HEK293 (cell line): ENCODE measurements at regions not wholly inside any gene's neighbourhood (a gene's known extent, or its start where the extent isn't known, plus 50 kb on each side); places are given as distances from the start of the nearest gene placed in this dataset.

Experiments
- CTCF ChIA-PET: fragments of 350-600 bp; formaldehyde crosslinking; extraction: SDS; loops from one replicate; lab custom pipeline; 2021; ENCODE audit warnings: antibody characterized with exemption; lab: Yijun Ruan, JAX
- POLR2A ChIA-PET: fragments of 300-600 bp; formaldehyde crosslinking; extraction: SDS; loops from one replicate; lab custom pipeline; 2020; ENCODE audit warnings: antibody characterized with exemption, inconsistent platforms; lab: Yijun Ruan, JAX
- H3K27ac ChIP-seq: fragments of 200-500 bp; sonication (Bioruptor generic); 2 replicates; pipeline ENCODE4 v1.5.1; 2014; ENCODE audit warnings: low read depth, low read length, control low read depth, inconsistent platforms; ENCODE audit errors: extremely low read depth
- H3K36me3 ChIP-seq, 2 experiments: fragments of 200-500 bp in 1 of 2; sonication (Bioruptor generic) in 1 of 2; 1 replicate in 1 of 2; 2 replicates in 1 of 2; pipeline ENCODE4 v1.5.1; 2014 to 2017; ENCODE audit warnings: inconsistent platforms in 2 of 2, low read length in 2 of 2; ENCODE audit not compliant: control insufficient read depth in 2 of 2, insufficient read depth in 1 of 2
- H3K4me1 ChIP-seq: fragments of 200-500 bp; sonication (Bioruptor generic); 2 replicates; pipeline ENCODE4 v1.5.1; 2014; ENCODE audit warnings: mild to moderate bottlenecking, low read length, inconsistent platforms; ENCODE audit not compliant: control insufficient read depth, insufficient read depth
- H3K4me3 ChIP-seq: 2 replicates; pipeline ENCODE4 v1.5.1; 2011; ENCODE audit warnings: low read depth, mild to moderate bottlenecking, control low read depth, low read length, moderate library complexity
- H3K9me3 ChIP-seq: fragments of 200-500 bp; sonication (Bioruptor generic); 2 replicates; pipeline ENCODE4 v1.5.1; 2014; ENCODE audit warnings: low read depth, low read length, inconsistent platforms; ENCODE audit not compliant: control insufficient read depth, insufficient read depth
- ATF2 ChIP-seq: fragments of 450-650 bp; formaldehyde crosslinking; IDR thresholded peaks from 2 replicates; pipeline ENCODE4 v1.5.1; 2016; ENCODE audit warnings: missing biosample characterization, missing genetic modification characterization, low read depth
- KLF10 ChIP-seq: fragments of 450-650 bp; IDR thresholded peaks from 2 replicates; pipeline ENCODE4 v1.5.1; 2018; ENCODE audit warnings: missing biosample characterization, mild to moderate bottlenecking, missing genetic modification characterization
- MYNN ChIP-seq: fragments of 450-650 bp; formaldehyde crosslinking; IDR thresholded peaks from 2 replicates; pipeline ENCODE4 v1.5.1; 2016; ENCODE audit warnings: missing biosample characterization, missing genetic modification characterization, borderline replicate concordance
- SCRT1 ChIP-seq: fragments of 450-650 bp; formaldehyde crosslinking; IDR thresholded peaks from 2 replicates; pipeline ENCODE4 v1.5.1; 2016; ENCODE audit warnings: missing biosample characterization, missing genetic modification characterization, borderline replicate concordance
- SCRT2 ChIP-seq: fragments of 450-650 bp; formaldehyde crosslinking; IDR thresholded peaks from 2 replicates; pipeline ENCODE4 v1.5.1; 2016; ENCODE audit warnings: missing biosample characterization, missing genetic modification characterization
- ZNF114 ChIP-seq: fragments of 450-650 bp; formaldehyde crosslinking; IDR thresholded peaks from 2 replicates; pipeline ENCODE4 v1.5.0; 2017; ENCODE audit warnings: missing biosample characterization, missing genetic modification characterization
- ZNF292 ChIP-seq: fragments of 450-650 bp; formaldehyde crosslinking; IDR thresholded peaks from 2 replicates; pipeline ENCODE4 v1.5.1; 2016; ENCODE audit warnings: low read depth, missing biosample characterization, missing genetic modification characterization, borderline replicate concordance
- ZNF354C ChIP-seq: fragments of 450-650 bp; formaldehyde crosslinking; IDR thresholded peaks from 2 replicates; pipeline ENCODE4 v1.5.1; 2016; ENCODE audit warnings: missing biosample characterization, missing genetic modification characterization, low read depth, borderline replicate concordance
- ZNF416 ChIP-seq: fragments of 450-650 bp; formaldehyde crosslinking; IDR thresholded peaks from 2 replicates; pipeline ENCODE4 v1.5.1; 2016; ENCODE audit warnings: missing biosample characterization, missing genetic modification characterization
- ZNF48 ChIP-seq: fragments of 450-650 bp; formaldehyde crosslinking; IDR thresholded peaks from 2 replicates; pipeline ENCODE4 v1.5.1; 2016; ENCODE audit warnings: missing biosample characterization, missing genetic modification characterization
- ZNF548 ChIP-seq: fragments of 450-650 bp; formaldehyde crosslinking; IDR thresholded peaks from 2 replicates; pipeline ENCODE4 v1.5.1; 2016; ENCODE audit warnings: missing biosample characterization, missing genetic modification characterization
- ZNF571 ChIP-seq: fragments of 450-650 bp; formaldehyde crosslinking; IDR thresholded peaks from 2 replicates; pipeline ENCODE4 v1.5.0; 2017; ENCODE audit warnings: missing biosample characterization, missing genetic modification characterization
- ZNF585B ChIP-seq: fragments of 450-650 bp; formaldehyde crosslinking; IDR thresholded peaks from 2 replicates; pipeline ENCODE4 v1.5.1; 2016; ENCODE audit warnings: missing biosample characterization, missing genetic modification characterization
- ZNF626 ChIP-seq: fragments of 450-650 bp; sonication (Bioruptor Pico); formaldehyde crosslinking; IDR thresholded peaks from 2 replicates; pipeline ENCODE4 v1.5.1; 2018; ENCODE audit warnings: missing biosample characterization, missing genetic modification characterization, inconsistent platforms
- ZNF747 ChIP-seq: fragments of 450-650 bp; formaldehyde crosslinking; IDR thresholded peaks from 2 replicates; pipeline ENCODE4 v1.5.1; 2016; ENCODE audit warnings: missing biosample characterization, missing genetic modification characterization
- ZNF76 ChIP-seq: fragments of 450-650 bp; formaldehyde crosslinking; IDR thresholded peaks from 2 replicates; pipeline ENCODE4; 2016; ENCODE audit warnings: low read depth, missing biosample characterization, missing genetic modification characterization, borderline replicate concordance
- ZSCAN16 ChIP-seq: fragments of 450-650 bp; formaldehyde crosslinking; IDR thresholded peaks from 2 replicates; pipeline ENCODE4 v1.5.1; 2016; ENCODE audit warnings: missing biosample characterization, missing genetic modification characterization
- ZSCAN30 ChIP-seq: fragments of 450-650 bp; IDR thresholded peaks from 2 replicates; pipeline ENCODE4 v1.5.1; 2018; ENCODE audit warnings: missing biosample characterization, mild to moderate bottlenecking, missing genetic modification characterization, moderate library complexity
- TF ChIP-seq, protein P1 (sequence below): fragments of 450-650 bp; formaldehyde crosslinking; IDR thresholded peaks from 2 replicates; pipeline ENCODE4 v1.5.1; 2016; ENCODE audit warnings: missing biosample characterization, missing genetic modification characterization
- TF ChIP-seq, protein P2 (sequence below): fragments of 450-650 bp; formaldehyde crosslinking; IDR thresholded peaks from 2 replicates; pipeline ENCODE4 v1.5.1; 2017; ENCODE audit warnings: missing biosample characterization, mild to moderate bottlenecking, missing genetic modification characterization, moderate library complexity
- TF ChIP-seq, protein P3 (sequence below): fragments of 450-650 bp; formaldehyde crosslinking; IDR thresholded peaks from 2 replicates; pipeline ENCODE4 v1.5.1; 2016; ENCODE audit warnings: missing biosample characterization, missing genetic modification characterization
- TF ChIP-seq, protein P4 (sequence below): fragments of 450-650 bp; formaldehyde crosslinking; IDR thresholded peaks from 2 replicates; pipeline ENCODE4 v1.5.1; 2016; ENCODE audit warnings: missing biosample characterization, missing genetic modification characterization

DNA sequence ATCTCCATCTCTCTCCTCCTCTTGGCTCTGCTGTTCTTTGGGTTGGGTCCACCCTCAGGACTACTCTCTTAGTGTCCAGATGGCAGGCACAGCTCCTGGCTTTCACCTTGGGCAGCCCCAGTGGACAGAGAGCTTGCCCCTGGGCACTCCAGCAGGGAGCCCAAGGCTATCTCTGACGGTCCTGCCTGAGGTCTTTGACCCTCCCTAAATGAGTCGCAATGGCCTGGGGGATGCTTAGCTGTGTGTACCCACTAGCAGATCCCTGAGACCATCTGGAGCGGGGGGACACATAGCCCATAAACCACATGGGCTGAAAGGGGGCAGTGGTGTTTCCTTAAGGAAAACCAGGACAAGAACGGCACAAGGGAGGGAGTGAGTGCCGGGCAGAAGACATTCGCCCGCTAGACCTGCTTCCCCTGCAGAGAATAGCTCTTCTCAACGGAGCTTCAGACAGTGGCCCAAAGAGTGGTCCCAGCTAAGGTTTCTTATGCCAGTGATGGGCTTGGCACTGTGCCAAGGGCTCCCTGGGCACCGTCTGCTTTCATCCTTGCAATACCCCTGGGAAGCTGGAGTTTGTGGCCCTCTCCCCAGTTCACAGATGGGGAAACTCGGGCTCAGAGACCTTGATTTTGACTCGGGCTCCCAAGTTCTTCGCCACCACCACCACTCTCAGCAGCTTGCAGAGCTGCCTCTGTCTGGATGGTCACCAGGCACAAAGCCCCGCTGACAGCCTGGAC, 53.9 kb upstream of the ANO1 start:
- TF ChIP-seq ZNF76 (tag by site-specific recombination) (no peak), ZSCAN16 (tag by site-specific recombination) (no peak), KLF10 (tag by site-specific recombination) (no peak), ZNF747 (no peak), ZNF354C (tag by site-specific recombination) (no peak), ZNF416 (no peak), ATF2 (tag by site-specific recombination) (no peak), ZNF48 (tag by site-specific recombination) (no peak)
- Histone ChIP-seq H3K9me3 (no peaks in the 10 kb centered on the region), H3K4me1 (no peaks in the 10 kb centered on the region), H3K36me3 (no peaks in the 10 kb centered on the region), H3K4me3 (no peak overlapping the region), H3K27ac (no peak overlapping the region)
- ChIA-PET POLR2A (no interaction called here), CTCF (interaction anchor here (0.6 kb wide), 1 partner anchor 73 kb away, joined by 3 read pairs; no protein-coding TSS in a partner anchor)

DNA sequence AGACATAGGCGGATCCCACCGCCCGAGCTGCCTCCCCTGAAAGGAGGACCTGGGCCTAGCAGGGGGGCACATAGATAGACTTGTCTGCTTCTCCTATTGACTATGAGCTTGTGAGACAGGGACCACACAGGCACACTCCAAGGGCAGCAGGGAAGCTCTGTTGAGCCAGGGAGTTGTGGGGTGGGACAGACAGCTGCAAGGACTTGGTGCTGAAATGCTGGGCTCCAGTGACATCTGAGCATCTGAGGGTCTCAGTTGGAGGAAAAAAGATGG, 53.4 kb upstream of the ANO1 start:
- Histone ChIP-seq H3K9me3 (no peaks in the 10 kb centered on the region), H3K27ac (no peak overlapping the region), H3K4me3 (no peak overlapping the region), H3K4me1 (no peaks in the 10 kb centered on the region), H3K36me3 (no peaks in the 10 kb centered on the region)
- ChIA-PET POLR2A (no interaction called here), CTCF (interaction anchor here (0.6 kb wide), 1 partner anchor 72 kb away, joined by 3 read pairs; no protein-coding TSS in a partner anchor)
- TF ChIP-seq, protein P1, sequence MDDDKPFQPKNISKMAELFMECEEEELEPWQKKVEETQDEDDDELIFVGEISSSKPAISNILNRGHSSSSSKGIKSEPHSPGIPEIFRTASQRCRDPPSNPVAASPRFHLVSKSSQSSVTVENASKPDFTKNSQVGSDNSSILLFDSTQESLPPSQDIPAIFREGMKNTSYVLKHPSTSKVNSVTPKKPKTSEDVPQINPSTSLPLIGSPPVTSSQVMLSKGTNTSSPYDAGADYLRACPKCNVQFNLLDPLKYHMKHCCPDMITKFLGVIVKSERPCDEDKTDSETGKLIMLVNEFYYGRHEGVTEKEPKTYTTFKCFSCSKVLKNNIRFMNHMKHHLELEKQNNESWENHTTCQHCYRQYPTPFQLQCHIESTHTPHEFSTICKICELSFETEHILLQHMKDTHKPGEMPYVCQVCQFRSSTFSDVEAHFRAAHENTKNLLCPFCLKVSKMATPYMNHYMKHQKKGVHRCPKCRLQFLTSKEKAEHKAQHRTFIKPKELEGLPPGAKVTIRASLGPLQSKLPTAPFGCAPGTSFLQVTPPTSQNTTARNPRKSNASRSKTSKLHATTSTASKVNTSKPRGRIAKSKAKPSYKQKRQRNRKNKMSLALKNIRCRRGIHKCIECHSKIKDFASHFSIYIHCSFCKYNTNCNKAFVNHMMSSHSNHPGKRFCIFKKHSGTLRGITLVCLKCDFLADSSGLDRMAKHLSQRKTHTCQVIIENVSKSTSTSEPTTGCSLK, result no peak
- TF ChIP-seq, protein P2, sequence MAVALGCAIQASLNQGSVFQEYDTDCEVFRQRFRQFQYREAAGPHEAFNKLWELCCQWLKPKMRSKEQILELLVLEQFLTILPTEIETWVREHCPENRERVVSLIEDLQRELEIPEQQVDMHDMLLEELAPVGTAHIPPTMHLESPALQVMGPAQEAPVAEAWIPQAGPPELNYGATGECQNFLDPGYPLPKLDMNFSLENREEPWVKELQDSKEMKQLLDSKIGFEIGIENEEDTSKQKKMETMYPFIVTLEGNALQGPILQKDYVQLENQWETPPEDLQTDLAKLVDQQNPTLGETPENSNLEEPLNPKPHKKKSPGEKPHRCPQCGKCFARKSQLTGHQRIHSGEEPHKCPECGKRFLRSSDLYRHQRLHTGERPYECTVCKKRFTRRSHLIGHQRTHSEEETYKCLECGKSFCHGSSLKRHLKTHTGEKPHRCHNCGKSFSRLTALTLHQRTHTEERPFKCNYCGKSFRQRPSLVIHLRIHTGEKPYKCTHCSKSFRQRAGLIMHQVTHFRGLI (tag by site-specific recombination), result no peak
- TF ChIP-seq KLF10 (tag by site-specific recombination) (no peak), ZNF416 (no peak), ZNF571 (no peak), ZNF292 (tag by site-specific recombination) (no peak), ZNF114 (tag by site-specific recombination) (no peak), ZSCAN30 (tag by site-specific recombination) (no peak), SCRT1 (tag by site-specific recombination) (no peak), MYNN (tag by site-specific recombination) (no peak), SCRT2 (no peak), ZNF585B (tag by site-specific recombination) (no peak), ZNF626 (tag by site-specific recombination) (no peak), ZNF548 (tag by site-specific recombination) (no peak)
- TF ChIP-seq, protein P3, sequence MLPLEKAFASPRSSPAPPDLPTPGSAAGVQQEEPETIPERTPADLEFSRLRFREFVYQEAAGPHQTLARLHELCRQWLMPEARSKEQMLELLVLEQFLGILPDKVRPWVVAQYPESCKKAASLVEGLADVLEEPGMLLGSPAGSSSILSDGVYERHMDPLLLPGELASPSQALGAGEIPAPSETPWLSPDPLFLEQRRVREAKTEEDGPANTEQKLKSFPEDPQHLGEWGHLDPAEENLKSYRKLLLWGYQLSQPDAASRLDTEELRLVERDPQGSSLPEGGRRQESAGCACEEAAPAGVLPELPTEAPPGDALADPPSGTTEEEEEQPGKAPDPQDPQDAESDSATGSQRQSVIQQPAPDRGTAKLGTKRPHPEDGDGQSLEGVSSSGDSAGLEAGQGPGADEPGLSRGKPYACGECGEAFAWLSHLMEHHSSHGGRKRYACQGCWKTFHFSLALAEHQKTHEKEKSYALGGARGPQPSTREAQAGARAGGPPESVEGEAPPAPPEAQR (tag by site-specific recombination), result no peak
- TF ChIP-seq, protein P4, sequence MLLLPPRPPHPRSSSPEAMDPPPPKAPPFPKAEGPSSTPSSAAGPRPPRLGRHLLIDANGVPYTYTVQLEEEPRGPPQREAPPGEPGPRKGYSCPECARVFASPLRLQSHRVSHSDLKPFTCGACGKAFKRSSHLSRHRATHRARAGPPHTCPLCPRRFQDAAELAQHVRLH (tag by site-specific recombination), result no peak
